Adipocyte (in vitro differentiated cells): ENCODE measurements at regions not wholly inside any gene's neighbourhood (a gene's known extent, or its start where the extent isn't known, plus 50 kb on each side); places are given as distances from the start of the nearest gene placed in this dataset.

ENCODE experiments used
- DNase-seq: peaks from one replicate; pipeline ENCODE4 v3.0.0-alpha.2; 2015; ENCODE audit warnings: low read depth
- H3K27me3 ChIP-seq: replicated peaks from 2 replicates; pipeline ENCODE4 v1.7.0; 2013; ENCODE audit warnings: mild to moderate bottlenecking, low read length, moderate library complexity; ENCODE audit not compliant: control insufficient read depth, insufficient read depth
- H3K36me3 ChIP-seq: 2 replicates; pipeline ENCODE4 v1.7.0; 2013; ENCODE audit warnings: low read length, mild to moderate bottlenecking, moderate library complexity; ENCODE audit not compliant: control insufficient read depth, insufficient read depth, severe bottlenecking
- H3K4me1 ChIP-seq: 2 replicates; pipeline ENCODE4 v1.7.0; 2013; ENCODE audit warnings: mild to moderate bottlenecking, low read length, moderate library complexity; ENCODE audit not compliant: control insufficient read depth, insufficient read depth
- H3K4me3 ChIP-seq: 2 replicates; pipeline ENCODE4 v1.7.0; 2013; ENCODE audit warnings: mild to moderate bottlenecking, low read length, moderate library complexity
- H3K9ac ChIP-seq: 2 replicates; pipeline ENCODE4 v1.7.0; 2013; ENCODE audit warnings: mild to moderate bottlenecking, low read length, moderate library complexity
- H3K9me3 ChIP-seq: 2 replicates; pipeline ENCODE4 v1.7.0; 2013; ENCODE audit warnings: mild to moderate bottlenecking, low read length, moderate library complexity; ENCODE audit not compliant: control insufficient read depth

- no peaks in the 10 kb centered on the region for H3K4me1 ChIP-seq
- no peak overlapping the region for H3K9ac ChIP-seq
- no peak for DNase-seq
- no peak overlapping the region for H3K4me3 ChIP-seq
- no peaks in the 10 kb centered on the region for H3K9me3 ChIP-seq
- H3K36me3 ChIP-seq: no peaks in the 10 kb centered on the region
- no peaks in the 10 kb centered on the region for H3K27me3 ChIP-seq
These were observed 1272.1 kb upstream of the PCDH20 start for GRCh38 chr13:62687732-62688131.

- H3K36me3 ChIP-seq: no peaks in the 10 kb centered on the region
- DNase-seq: no peak
- H3K27me3 ChIP-seq: no peaks in the 10 kb centered on the region
- H3K9me3 ChIP-seq: no peaks in the 10 kb centered on the region
- no peak overlapping the region for H3K4me3 ChIP-seq
- H3K4me1 ChIP-seq: no peaks in the 10 kb centered on the region
- H3K9ac ChIP-seq: no peak overlapping the region
These were observed 1268.7 kb upstream of the PCDH20 start for GRCh38 chr13:62684359-62684758.

- Histone ChIP-seq H3K36me3 (no peaks in the 10 kb centered on the region), H3K4me1 (no peaks in the 10 kb centered on the region), H3K27me3 (no peaks in the 10 kb centered on the region), H3K9ac (no peak overlapping the region), H3K4me3 (no peak overlapping the region), H3K9me3 (no peaks in the 10 kb centered on the region)
- no peak for DNase-seq
These were observed 1267.1 kb upstream of the PCDH20 start for GRCh38 chr13:62682788-62683187.

GRCh38 chr13:62678039-62678438 is 1262.4 kb upstream of the PCDH20 start:
- no peak for DNase-seq
- Histone ChIP-seq H3K9ac (no peak overlapping the region), H3K27me3 (no peaks in the 10 kb centered on the region), H3K4me1 (no peaks in the 10 kb centered on the region), H3K36me3 (no peaks in the 10 kb centered on the region), H3K9me3 (no peaks in the 10 kb centered on the region), H3K4me3 (no peak overlapping the region)

- no peaks in the 10 kb centered on the region for H3K4me1 ChIP-seq
- no peaks in the 10 kb centered on the region for H3K9me3 ChIP-seq
- H3K9ac ChIP-seq: no peak overlapping the region
- H3K27me3 ChIP-seq: no peaks in the 10 kb centered on the region
- no peak for DNase-seq
- no peaks in the 10 kb centered on the region for H3K36me3 ChIP-seq
- no peak overlapping the region for H3K4me3 ChIP-seq
These were observed 1248.1 kb upstream of the PCDH20 start for GRCh38 chr13:62663767-62664166.

- Histone ChIP-seq H3K9me3 (no peaks in the 10 kb centered on the region), H3K9ac (no peak overlapping the region), H3K27me3 (no peaks in the 10 kb centered on the region)
These were observed 1243.7 kb upstream of the PCDH20 start for GRCh38 chr13:62659365-62659764.

GRCh38 chr13:62653371-62653770 is 1237.7 kb upstream of the PCDH20 start:
- Histone ChIP-seq H3K4me1 (no peaks in the 10 kb centered on the region), H3K4me3 (no peak overlapping the region), H3K27me3 (no peaks in the 10 kb centered on the region), H3K9ac (no peak overlapping the region), H3K36me3 (no peaks in the 10 kb centered on the region), H3K9me3 (no peaks in the 10 kb centered on the region)
- DNase-seq: no peak

More at GRCh38 chr13:62659365-62659764, 1243.7 kb upstream of the PCDH20 start:
- no peaks in the 10 kb centered on the region for H3K36me3 ChIP-seq
- no peaks in the 10 kb centered on the region for H3K4me1 ChIP-seq
- H3K4me3 ChIP-seq: no peak overlapping the region
- no peak for DNase-seq

- Histone ChIP-seq H3K4me1 (no peaks in the 10 kb centered on the region), H3K9me3 (no peaks in the 10 kb centered on the region), H3K27me3 (no peaks in the 10 kb centered on the region), H3K4me3 (no peak overlapping the region), H3K36me3 (no peaks in the 10 kb centered on the region), H3K9ac (no peak overlapping the region)
- DNase-seq: no peak
These were observed 1228.3 kb upstream of the PCDH20 start for GRCh38 chr13:62643799-62644524.

- H3K27me3 ChIP-seq: no peaks in the 10 kb centered on the region
- H3K36me3 ChIP-seq: no peaks in the 10 kb centered on the region
- H3K9me3 ChIP-seq: no peaks in the 10 kb centered on the region
- H3K4me1 ChIP-seq: no peaks in the 10 kb centered on the region
- no peak for DNase-seq
- H3K4me3 ChIP-seq: no peak overlapping the region
- H3K9ac ChIP-seq: no peak overlapping the region
These were observed 1227.4 kb upstream of the PCDH20 start for GRCh38 chr13:62643007-62643483.

GRCh38 chr13:62635161-62635560 is 1219.5 kb upstream of the PCDH20 start:
- H3K4me3 ChIP-seq: no peak overlapping the region
- DNase-seq: peak; percentile 34
- H3K4me1 ChIP-seq: no peaks in the 10 kb centered on the region
- no peaks in the 10 kb centered on the region for H3K9me3 ChIP-seq
- no peaks in the 10 kb centered on the region for H3K36me3 ChIP-seq
- no peaks in the 10 kb centered on the region for H3K27me3 ChIP-seq
- no peak overlapping the region for H3K9ac ChIP-seq

- no peaks in the 10 kb centered on the region for H3K4me1 ChIP-seq
- no peaks in the 10 kb centered on the region for H3K27me3 ChIP-seq
- no peaks in the 10 kb centered on the region for H3K9me3 ChIP-seq
- no peak for DNase-seq
- H3K36me3 ChIP-seq: no peaks in the 10 kb centered on the region
- no peak overlapping the region for H3K4me3 ChIP-seq
- H3K9ac ChIP-seq: no peak overlapping the region
These were observed 1217.8 kb upstream of the PCDH20 start for GRCh38 chr13:62633448-62633847.

GRCh38 chr13:62631619-62632018 is 1216.0 kb upstream of the PCDH20 start:
- Histone ChIP-seq H3K9ac (no peak overlapping the region), H3K4me3 (no peak overlapping the region), H3K27me3 (no peaks in the 10 kb centered on the region), H3K36me3 (no peaks in the 10 kb centered on the region), H3K4me1 (no peaks in the 10 kb centered on the region), H3K9me3 (no peaks in the 10 kb centered on the region)
- no peak for DNase-seq
